ENCODE measurements at regions not wholly inside any gene's neighbourhood (a gene's known extent, or its start where the extent isn't known, plus 50 kb on each side); places are given as distances from the start of the nearest gene placed in this dataset.

DNA sequence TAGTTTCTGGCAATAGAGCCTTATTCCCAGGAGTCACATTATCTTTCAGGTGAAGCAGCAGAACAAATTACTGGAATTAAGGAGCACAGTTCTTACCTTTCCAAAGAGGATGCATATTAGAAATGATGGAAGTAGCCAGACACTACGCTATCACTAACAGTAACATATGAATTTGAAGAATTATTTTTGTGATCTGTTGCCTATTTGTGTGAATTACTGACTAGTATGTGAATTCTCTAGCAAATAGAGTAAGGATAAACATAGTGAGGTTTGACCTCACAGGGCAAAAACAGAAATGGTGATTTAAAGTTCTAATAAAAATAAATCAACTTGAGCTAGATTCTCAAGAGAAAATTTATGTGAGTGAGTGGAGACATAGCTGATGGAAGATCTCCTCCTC, 1299.3 kb downstream of the XPNPEP1 start:
- H3K4me1 ChIP-seq (ENCODE audit: insufficient read depth, poor library complexity, severe bottlenecking): no peaks in the 10 kb centered on the region
- H3K27me3 ChIP-seq (ENCODE audit: insufficient read depth, poor library complexity, severe bottlenecking): no peaks in the 10 kb centered on the region
- H3K9me3 ChIP-seq (ENCODE audit: severe bottlenecking): no peaks in the 10 kb centered on the region
- H3K4me3 ChIP-seq (ENCODE audit: severe bottlenecking): no peak overlapping the region
- TF ChIP-seq, protein P1, sequence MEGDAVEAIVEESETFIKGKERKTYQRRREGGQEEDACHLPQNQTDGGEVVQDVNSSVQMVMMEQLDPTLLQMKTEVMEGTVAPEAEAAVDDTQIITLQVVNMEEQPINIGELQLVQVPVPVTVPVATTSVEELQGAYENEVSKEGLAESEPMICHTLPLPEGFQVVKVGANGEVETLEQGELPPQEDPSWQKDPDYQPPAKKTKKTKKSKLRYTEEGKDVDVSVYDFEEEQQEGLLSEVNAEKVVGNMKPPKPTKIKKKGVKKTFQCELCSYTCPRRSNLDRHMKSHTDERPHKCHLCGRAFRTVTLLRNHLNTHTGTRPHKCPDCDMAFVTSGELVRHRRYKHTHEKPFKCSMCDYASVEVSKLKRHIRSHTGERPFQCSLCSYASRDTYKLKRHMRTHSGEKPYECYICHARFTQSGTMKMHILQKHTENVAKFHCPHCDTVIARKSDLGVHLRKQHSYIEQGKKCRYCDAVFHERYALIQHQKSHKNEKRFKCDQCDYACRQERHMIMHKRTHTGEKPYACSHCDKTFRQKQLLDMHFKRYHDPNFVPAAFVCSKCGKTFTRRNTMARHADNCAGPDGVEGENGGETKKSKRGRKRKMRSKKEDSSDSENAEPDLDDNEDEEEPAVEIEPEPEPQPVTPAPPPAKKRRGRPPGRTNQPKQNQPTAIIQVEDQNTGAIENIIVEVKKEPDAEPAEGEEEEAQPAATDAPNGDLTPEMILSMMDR (IDR thresholded peaks at IDR 0.05; ENCODE audit: poor library complexity, severe bottlenecking): no peak
- ATAC-seq (ENCODE audit: low read depth) (no peak), DNase-seq (ENCODE audit: low spot score) (no peak)
- H3K36me3 ChIP-seq (ENCODE audit: low read depth): no peaks in the 10 kb centered on the region
- H3K27ac ChIP-seq (ENCODE audit: poor library complexity, severe bottlenecking): no peak overlapping the region

DNA sequence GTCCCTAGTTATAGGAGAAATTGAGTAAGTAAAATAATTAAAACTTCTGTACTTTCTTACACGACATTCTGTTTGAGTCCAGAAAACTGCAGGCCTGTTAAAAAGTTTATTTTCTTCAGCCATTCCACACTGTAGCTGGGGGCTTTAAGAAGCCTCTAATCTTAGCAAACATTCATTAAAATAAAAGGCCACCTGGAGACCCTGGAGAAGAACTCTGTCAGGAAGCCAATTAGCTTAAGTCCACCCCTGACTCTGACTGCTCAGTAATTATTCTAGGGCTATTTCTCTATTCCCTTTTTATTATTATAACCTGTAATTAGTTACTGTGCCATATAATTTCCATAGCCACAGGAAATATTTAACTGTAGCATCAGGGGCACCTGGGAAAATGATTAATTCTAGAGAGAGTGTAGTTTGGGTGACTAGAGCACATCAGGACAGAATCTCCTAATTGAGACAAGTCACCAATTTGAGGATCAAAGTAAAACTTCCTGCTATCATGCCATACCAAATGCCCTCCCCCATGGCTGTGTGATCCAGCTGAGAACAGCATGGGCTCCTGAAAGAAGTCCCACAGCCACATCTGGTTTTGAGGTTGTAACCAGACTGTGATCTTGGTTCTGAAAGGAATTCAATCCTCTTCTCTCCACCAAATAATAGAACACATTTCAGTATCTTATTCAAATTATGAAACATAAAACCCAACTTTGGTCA, 1302.3 kb downstream of the XPNPEP1 start:
- Histone ChIP-seq H3K27ac (ENCODE audit: poor library complexity, severe bottlenecking) (no peak overlapping the region), H3K9me3 (ENCODE audit: severe bottlenecking) (no peaks in the 10 kb centered on the region), H3K27me3 (ENCODE audit: insufficient read depth, poor library complexity, severe bottlenecking) (no peaks in the 10 kb centered on the region), H3K36me3 (ENCODE audit: low read depth) (no peaks in the 10 kb centered on the region), H3K4me3 (ENCODE audit: severe bottlenecking) (no peak overlapping the region), H3K4me1 (ENCODE audit: insufficient read depth, poor library complexity, severe bottlenecking) (no peaks in the 10 kb centered on the region)
- no peak for ATAC-seq (ENCODE audit: low read depth)
- no peak for DNase-seq (ENCODE audit: low spot score)
- TF ChIP-seq, protein P1 (IDR thresholded peaks at IDR 0.05; ENCODE audit: poor library complexity, severe bottlenecking): no peak

DNA sequence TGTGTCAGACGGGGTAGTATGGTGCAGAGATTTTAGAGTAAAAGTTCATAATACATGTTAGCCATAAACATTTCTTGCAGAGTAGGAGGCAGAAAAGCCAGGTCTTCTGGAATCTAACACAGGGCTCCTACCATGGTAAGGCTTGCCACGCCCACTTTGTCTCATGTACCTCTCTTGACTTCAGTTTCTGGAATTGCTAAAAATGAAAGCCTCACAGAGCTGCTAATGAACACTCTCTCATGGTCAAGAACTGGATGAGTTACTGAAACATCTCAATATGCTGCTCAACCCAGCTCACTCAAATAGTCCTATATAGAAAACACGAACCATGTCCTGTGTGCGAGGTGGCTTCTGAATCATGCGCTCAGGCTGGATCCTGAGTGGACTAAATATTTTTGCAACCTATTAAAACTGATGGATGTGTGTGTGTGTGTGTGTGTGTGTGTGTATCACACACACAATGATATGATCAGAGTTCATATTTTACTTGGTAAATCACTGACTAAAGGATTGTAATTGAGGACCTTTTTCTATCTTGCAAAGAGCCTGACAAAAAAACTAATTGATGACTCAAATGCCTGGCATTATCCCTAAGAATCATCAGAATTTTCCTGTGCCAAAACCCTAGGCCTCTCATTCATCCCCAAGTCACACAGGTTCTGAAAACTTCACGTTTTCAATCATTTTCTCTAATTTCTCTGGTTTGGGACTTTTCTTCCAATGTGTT, 1306.6 kb downstream of the XPNPEP1 start:
- no peaks in the 10 kb centered on the region for H3K4me1 ChIP-seq (ENCODE audit: insufficient read depth, poor library complexity, severe bottlenecking)
- H3K36me3 ChIP-seq (ENCODE audit: low read depth): no peaks in the 10 kb centered on the region
- H3K27me3 ChIP-seq (ENCODE audit: insufficient read depth, poor library complexity, severe bottlenecking): no peaks in the 10 kb centered on the region
- TF ChIP-seq, protein P1 (IDR thresholded peaks at IDR 0.05; ENCODE audit: poor library complexity, severe bottlenecking): no peak
- no peak for DNase-seq (ENCODE audit: low spot score)
- H3K27ac ChIP-seq (ENCODE audit: poor library complexity, severe bottlenecking): no peak overlapping the region
- no peak overlapping the region for H3K4me3 ChIP-seq (ENCODE audit: severe bottlenecking)
- no peaks in the 10 kb centered on the region for H3K9me3 ChIP-seq (ENCODE audit: severe bottlenecking)
- no peak for ATAC-seq (ENCODE audit: low read depth)

DNA sequence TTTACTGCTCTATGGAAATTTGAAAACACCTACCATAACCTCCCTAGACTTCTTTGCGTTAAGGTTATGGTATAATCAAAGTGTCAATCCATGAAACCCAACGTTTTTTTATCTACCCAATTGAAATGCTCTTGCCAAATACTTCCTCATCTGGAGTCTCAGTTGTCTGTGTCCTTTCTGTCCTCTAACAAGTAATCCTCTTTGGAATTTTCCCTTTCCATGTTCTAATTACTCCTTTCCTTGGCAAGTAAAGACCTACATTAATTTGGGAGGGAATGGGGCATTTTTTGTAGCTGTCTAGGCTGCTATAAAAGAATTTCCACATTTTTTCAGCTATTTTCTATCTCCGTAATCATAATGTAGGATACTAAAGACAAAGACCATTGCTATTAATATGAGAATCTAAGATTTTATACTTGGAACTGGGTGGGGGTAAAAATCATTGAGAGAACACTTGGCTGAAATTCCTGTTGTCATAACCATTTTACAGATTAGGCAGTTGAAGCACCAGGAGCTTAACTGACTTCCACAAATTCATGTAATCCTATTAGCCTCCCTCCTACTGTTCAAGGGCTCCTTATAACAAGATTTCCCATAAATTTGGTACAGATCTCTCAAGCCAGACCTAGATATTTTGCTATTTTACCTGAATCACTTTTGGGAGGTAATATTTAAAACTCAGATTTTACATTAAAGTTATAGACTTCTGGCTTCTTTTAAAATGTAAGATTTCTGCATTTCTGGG, 1307.6 kb downstream of the XPNPEP1 start:
- H3K4me3 ChIP-seq (ENCODE audit: severe bottlenecking): no peak overlapping the region
- TF ChIP-seq, protein P1 (IDR thresholded peaks at IDR 0.05; ENCODE audit: poor library complexity, severe bottlenecking): no peak
- ATAC-seq (ENCODE audit: low read depth): no peak
- H3K9me3 ChIP-seq (ENCODE audit: severe bottlenecking): no peaks in the 10 kb centered on the region
- H3K4me1 ChIP-seq (ENCODE audit: insufficient read depth, poor library complexity, severe bottlenecking): no peaks in the 10 kb centered on the region
- DNase-seq (ENCODE audit: low spot score): no peak
- H3K27ac ChIP-seq (ENCODE audit: poor library complexity, severe bottlenecking): no peak overlapping the region
- H3K27me3 ChIP-seq (ENCODE audit: insufficient read depth, poor library complexity, severe bottlenecking): no peaks in the 10 kb centered on the region
- H3K36me3 ChIP-seq (ENCODE audit: low read depth): no peaks in the 10 kb centered on the region
